ENCODE measurements at regions not wholly inside any gene's neighbourhood (a gene's known extent, or its start where the extent isn't known, plus 50 kb on each side); places are given as distances from the start of the nearest gene placed in this dataset.

DNA sequence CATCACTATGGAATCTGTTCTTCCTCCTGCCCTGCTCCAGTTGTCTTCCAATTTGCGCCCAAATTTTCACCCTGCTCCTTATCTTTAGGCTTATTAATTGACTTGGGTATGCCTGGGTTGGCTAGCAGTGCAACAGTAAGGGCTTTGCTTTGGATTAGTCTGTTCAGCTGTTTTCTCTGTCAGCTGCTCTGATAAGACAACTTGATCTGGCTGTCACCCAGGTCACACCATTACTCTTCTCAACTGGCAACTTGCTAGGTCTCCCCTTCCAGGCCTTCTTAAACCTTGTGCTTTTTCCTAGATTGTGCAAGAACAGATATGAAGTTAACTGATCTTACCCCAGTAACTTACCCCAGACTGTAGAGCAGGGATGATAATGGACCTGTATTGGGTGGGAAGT is 357.8 kb upstream of the LARGE1 start:
- Histone ChIP-seq H3K27ac (no peak overlapping the region), H3K9me3 (replicated peaks) (no peaks in the 10 kb centered on the region), H3K4me1 (replicated peaks) (no peaks in the 10 kb centered on the region), H3K4me3 (no peak overlapping the region), H3K27me3 (replicated peaks) (no peaks in the 10 kb centered on the region), H3K36me3 (no peaks in the 10 kb centered on the region)
- no peak for DNase-seq (ENCODE audit: low read depth in 1 of 2, low spot score in 2 of 2)

DNA sequence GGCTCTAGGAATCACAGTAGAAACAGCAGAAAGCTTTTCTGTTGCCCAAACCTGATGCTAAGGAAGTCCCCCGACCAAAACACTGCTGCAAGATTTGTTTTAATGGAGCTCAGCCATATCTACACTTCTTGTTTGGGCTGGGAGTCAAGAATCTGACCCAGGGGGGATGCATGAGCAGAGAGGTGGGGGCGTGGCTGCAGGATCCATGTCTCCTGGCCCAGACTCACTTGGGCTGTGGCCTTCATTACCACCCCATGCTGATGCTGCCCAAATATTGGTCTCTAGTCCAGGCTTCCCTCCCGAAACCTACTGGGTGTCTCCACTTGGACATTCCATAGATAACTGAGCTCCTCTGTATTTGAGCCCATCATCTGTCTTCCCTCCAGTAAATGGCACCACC is 361.5 kb upstream of the LARGE1 start:
- H3K27me3 ChIP-seq (replicated peaks), result no peaks in the 10 kb centered on the region
- H3K4me1 ChIP-seq (replicated peaks), result no peaks in the 10 kb centered on the region
- no peaks in the 10 kb centered on the region for H3K9me3 ChIP-seq (replicated peaks)
- no peak overlapping the region for H3K27ac ChIP-seq
- H3K36me3 ChIP-seq, result no peaks in the 10 kb centered on the region
- no peak overlapping the region for H3K4me3 ChIP-seq
- DNase-seq (ENCODE audit: low read depth in 1 of 2, low spot score in 2 of 2), result no peak

DNA sequence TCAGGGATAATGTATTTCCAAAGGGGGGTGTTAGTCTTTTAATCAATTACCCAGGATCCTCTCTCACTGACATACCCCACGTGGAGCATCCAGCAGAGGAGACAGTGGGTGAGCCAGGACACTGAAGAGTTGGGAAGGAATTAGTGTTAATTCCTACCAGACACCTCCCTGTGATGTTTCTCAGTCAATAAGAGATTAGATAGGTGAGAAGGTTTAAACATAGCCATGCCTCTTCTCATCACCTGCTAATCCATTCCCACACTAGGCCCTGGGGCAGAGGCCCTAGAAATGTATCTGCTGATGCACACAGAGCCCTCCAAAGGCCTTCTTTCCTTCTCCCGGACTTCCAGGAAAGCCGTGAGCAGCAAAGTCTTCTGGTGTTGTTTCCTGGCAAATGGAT is 363.6 kb upstream of the LARGE1 start:
- Histone ChIP-seq H3K36me3 (no peaks in the 10 kb centered on the region), H3K4me1 (replicated peaks) (no peaks in the 10 kb centered on the region), H3K27me3 (replicated peaks) (no peaks in the 10 kb centered on the region), H3K4me3 (no peak overlapping the region), H3K27ac (no peak overlapping the region), H3K9me3 (replicated peaks) (no peaks in the 10 kb centered on the region)
- no peak for DNase-seq (ENCODE audit: low read depth in 1 of 2, low spot score in 2 of 2)

DNA sequence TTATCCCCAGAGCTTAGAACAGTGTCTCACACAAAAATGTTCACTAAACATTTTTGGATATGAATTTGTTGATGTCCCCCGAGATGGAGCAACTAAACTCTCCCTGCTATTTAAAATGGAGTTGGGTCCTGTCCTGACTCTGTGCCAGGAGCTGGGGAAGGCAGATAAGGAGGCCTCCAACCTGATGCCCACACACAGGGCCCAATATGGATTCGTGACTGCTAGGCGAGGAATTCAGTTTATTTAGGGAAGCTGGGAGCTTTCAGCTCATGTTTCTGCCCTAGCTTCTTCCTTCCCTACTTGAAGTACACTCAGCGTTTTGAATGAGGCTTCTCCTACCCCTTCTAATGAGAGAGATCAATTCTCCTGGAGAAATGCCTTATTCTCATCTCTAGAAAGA is 373.0 kb upstream of the LARGE1 start:
- no peak for DNase-seq (ENCODE audit: low read depth in 1 of 2, low spot score in 2 of 2)
- no peaks in the 10 kb centered on the region for H3K4me1 ChIP-seq (replicated peaks)

DNA sequence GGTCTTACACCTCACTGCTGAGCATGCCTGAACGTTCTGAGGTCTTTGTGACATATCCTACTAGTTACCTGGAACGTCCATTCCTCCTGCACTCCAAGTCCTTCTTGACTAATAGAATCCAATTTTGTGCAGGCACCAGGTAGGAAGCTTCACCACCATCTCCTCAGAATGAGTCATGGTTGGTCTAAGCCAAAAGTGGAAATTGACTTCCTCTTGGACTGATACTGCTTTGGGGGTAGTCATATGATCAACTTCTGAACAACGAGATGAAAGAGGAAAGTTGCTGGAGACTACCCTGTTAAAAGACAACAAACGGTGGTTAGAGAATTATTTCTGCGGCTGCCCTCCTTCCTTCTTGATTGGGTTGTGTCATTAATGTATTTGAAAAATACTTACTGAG is 374.2 kb upstream of the LARGE1 start:
- no peak for DNase-seq (ENCODE audit: low read depth in 1 of 2, low spot score in 2 of 2)
- no peak overlapping the region for H3K4me3 ChIP-seq
- H3K27me3 ChIP-seq (replicated peaks), result no peaks in the 10 kb centered on the region
- H3K4me1 ChIP-seq (replicated peaks), result no peaks in the 10 kb centered on the region
- H3K9me3 ChIP-seq (replicated peaks), result no peaks in the 10 kb centered on the region
- no peak overlapping the region for H3K27ac ChIP-seq
- H3K36me3 ChIP-seq, result no peaks in the 10 kb centered on the region

More for the DNA sequence above, 373.0 kb upstream of the LARGE1 start:
- H3K36me3 ChIP-seq, result no peaks in the 10 kb centered on the region
- no peaks in the 10 kb centered on the region for H3K9me3 ChIP-seq (replicated peaks)
- H3K27me3 ChIP-seq (replicated peaks), result no peaks in the 10 kb centered on the region
- H3K4me3 ChIP-seq, result no peak overlapping the region
- no peak overlapping the region for H3K27ac ChIP-seq

DNA sequence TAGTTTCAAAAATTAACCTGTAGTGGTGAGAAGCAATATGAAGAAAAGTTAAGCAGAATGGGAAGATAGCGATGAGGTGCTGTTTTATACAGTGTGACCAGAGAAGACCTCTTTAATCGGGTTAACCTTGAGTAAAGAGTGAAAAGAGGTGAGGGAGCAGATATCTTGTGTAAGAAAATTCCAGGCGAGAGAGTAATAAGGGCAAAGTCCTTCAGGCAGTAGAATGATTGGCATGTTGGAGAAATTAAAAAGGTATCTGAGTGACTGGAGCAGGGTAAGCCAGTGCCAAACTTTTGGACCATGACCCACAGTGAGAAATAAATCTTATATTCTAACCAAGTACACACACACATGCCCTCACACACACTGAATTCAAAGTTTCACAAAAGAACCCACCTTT is 374.7 kb upstream of the LARGE1 start:
- no peak for DNase-seq (ENCODE audit: low read depth in 1 of 2, low spot score in 2 of 2)
- no peak overlapping the region for H3K27ac ChIP-seq
- no peaks in the 10 kb centered on the region for H3K9me3 ChIP-seq (replicated peaks)
- H3K36me3 ChIP-seq, result no peaks in the 10 kb centered on the region
- H3K4me1 ChIP-seq (replicated peaks), result no peaks in the 10 kb centered on the region
- H3K27me3 ChIP-seq (replicated peaks), result no peaks in the 10 kb centered on the region
- H3K4me3 ChIP-seq, result no peak overlapping the region

DNA sequence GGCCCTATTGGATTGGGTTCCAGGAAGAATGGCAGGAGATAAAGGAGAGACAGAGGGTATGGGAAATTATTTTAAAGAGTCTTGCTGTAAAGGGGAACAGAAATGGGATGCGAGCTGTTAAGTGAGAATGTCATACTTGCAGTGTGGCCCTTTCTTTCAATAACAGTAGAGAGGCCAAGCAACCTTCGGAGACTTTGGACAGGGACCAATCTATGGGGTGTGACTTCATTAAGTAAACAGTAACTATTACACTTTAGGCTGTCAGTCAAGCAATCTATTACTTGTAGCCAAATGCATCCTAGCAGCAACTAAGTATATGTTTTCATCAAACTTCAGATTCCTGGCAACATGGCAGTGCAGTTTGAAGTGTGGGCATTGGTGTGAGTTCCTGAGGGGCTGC is 376.2 kb upstream of the LARGE1 start:
- no peak for DNase-seq (ENCODE audit: low read depth in 1 of 2, low spot score in 2 of 2)
- Histone ChIP-seq H3K27ac (no peak overlapping the region), H3K27me3 (replicated peaks) (no peaks in the 10 kb centered on the region), H3K9me3 (replicated peaks) (no peaks in the 10 kb centered on the region), H3K4me3 (no peak overlapping the region), H3K36me3 (no peaks in the 10 kb centered on the region), H3K4me1 (replicated peaks) (no peaks in the 10 kb centered on the region)

DNA sequence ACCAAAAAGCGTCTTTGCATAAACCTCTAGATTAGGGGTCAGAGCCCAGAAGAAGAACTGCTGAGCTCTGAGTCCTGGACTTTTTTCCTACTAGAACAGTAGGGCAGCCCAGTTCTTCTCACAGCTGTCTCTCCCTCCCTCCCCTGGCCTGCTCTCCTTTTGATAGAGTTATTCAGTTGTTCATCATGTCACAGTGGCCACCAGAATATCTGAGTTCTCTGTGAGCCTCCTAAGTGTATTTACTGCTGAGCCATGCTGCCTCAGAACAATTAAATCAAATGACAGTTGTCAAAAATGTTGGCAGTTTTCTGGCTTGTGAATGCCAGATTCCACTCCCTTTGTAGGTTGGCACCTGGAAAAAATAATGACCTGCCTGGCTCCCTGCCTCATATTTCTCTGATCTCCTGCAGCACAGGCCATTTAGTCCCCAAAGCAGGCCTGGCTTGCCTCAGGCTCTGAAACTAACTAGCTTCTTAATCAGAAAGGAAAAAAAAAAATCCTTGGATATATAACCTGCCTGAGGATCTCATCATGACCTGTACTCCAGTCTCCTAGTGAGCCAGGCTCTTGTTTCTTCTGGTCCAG is 377.4 kb upstream of the LARGE1 start:
- no peak for DNase-seq (ENCODE audit: low read depth in 1 of 2, low spot score in 2 of 2)
- H3K4me3 ChIP-seq, result no peak overlapping the region
- no peak overlapping the region for H3K27ac ChIP-seq
- H3K9me3 ChIP-seq (replicated peaks), result no peaks in the 10 kb centered on the region
- no peaks in the 10 kb centered on the region for H3K27me3 ChIP-seq (replicated peaks)
- no peaks in the 10 kb centered on the region for H3K4me1 ChIP-seq (replicated peaks)
- H3K36me3 ChIP-seq, result no peaks in the 10 kb centered on the region

DNA sequence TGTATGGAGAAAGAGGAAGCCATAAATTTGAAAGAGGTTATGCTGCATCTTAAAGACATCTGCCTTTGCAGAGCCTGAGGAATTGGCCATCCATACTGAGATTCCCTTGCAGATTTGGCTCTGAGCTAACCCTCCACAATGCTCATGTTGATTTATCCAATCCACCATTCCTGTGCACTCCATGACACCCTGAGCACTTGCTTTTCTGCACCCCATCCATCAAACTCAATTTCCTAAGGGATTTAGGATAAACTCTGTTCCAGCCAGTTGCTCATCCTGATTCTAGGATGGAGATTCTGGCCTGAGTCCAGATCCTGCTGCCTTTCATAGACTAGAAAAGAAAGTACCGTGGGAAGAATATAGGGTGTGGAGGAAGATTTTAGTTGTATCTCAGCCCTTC is 379.2 kb upstream of the LARGE1 start:
- no peak overlapping the region for H3K27ac ChIP-seq
- no peaks in the 10 kb centered on the region; the same call in 1 of the 2 replicates for H3K9me3 ChIP-seq (replicated peaks)
- DNase-seq (ENCODE audit: low read depth in 1 of 2, low spot score in 2 of 2), result no peak

DNA sequence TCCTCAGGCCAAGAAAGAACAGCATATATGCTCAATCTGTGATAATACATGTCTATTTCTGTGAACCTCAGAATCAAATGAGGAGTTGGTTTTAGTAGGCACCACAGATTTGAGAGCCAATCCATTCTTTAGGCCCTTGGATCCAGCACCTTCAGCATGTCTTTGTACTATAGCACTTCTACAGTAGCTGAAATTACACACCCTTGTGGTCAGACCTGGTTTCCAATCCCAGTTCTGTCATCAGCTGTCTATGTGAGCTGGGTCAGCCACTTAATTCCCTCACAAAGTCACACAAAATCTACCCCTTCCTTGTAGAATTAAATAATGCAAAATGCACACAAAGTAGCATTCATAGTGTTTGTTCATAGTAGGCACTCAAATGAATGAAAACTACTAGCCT is 381.3 kb upstream of the LARGE1 start:
- no peak overlapping the region for H3K4me3 ChIP-seq
- H3K27ac ChIP-seq, result no peak overlapping the region
- no peaks in the 10 kb centered on the region for H3K36me3 ChIP-seq
- H3K4me1 ChIP-seq (replicated peaks), result no peaks in the 10 kb centered on the region
- H3K27me3 ChIP-seq (replicated peaks), result no peaks in the 10 kb centered on the region
- DNase-seq (ENCODE audit: low read depth in 1 of 2, low spot score in 2 of 2), result no peak
- H3K9me3 ChIP-seq (replicated peaks), result no peaks in the 10 kb centered on the region; the same call in 1 of the 2 replicates

More for the DNA sequence above, 379.2 kb upstream of the LARGE1 start:
- Histone ChIP-seq H3K4me1 (replicated peaks) (no peaks in the 10 kb centered on the region), H3K27me3 (replicated peaks) (no peaks in the 10 kb centered on the region), H3K36me3 (no peaks in the 10 kb centered on the region), H3K4me3 (no peak overlapping the region)

DNA sequence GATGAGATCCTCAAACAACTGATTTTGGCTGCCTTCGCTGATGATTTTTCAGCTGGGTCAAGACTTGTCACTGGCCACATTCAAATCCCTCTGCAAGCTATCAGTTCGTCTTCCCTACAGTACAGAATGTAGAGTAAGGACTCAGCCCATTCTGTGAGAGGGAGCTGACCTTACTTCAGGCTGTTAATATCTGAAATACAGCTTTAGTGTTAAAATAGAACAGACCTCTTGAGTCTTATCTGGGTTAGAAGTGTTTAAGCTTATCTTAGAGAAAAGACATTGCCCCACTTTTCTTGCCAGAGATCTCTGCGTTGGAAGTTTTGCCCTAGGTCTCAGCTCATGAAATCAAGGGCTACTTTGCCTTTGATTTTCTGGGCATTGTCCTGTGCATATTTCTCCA is 383.4 kb upstream of the LARGE1 start:
- Histone ChIP-seq H3K36me3 (no peaks in the 10 kb centered on the region), H3K4me3 (no peak overlapping the region), H3K27me3 (replicated peaks) (no peaks in the 10 kb centered on the region), H3K9me3 (replicated peaks) (no peaks in the 10 kb centered on the region; the same call in none of the 2 replicates), H3K27ac (no peak overlapping the region), H3K4me1 (replicated peaks) (no peaks in the 10 kb centered on the region)
- DNase-seq (ENCODE audit: low read depth in 1 of 2, low spot score in 2 of 2), result no peak

DNA sequence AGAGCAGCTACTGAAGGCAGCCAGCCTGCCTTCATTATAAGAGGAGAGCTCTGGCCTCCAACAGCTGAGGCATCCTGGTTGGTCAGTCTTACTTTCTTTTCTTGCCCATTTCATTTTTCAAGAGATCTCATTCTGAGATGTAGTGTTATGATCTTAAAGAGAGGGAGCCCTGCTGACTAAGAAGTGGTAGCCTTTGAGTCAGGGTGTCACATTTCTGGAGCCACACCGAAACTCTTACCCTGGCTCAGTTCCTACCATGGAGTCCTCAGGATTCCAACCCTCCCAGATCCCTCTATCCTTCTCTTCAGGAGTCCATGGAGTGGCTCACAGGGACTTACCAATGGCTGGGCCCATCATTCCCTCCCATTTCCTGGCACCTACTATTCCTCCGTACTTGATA is 386.1 kb upstream of the LARGE1 start:
- Histone ChIP-seq H3K4me1 (replicated peaks) (no peaks in the 10 kb centered on the region), H3K9me3 (replicated peaks) (no peaks in the 10 kb centered on the region; the same call in none of the 2 replicates), H3K27ac (no peak overlapping the region), H3K4me3 (no peak overlapping the region), H3K36me3 (no peaks in the 10 kb centered on the region), H3K27me3 (replicated peaks) (no peaks in the 10 kb centered on the region)
- DNase-seq (ENCODE audit: low read depth in 1 of 2, low spot score in 2 of 2), result no peak

DNA sequence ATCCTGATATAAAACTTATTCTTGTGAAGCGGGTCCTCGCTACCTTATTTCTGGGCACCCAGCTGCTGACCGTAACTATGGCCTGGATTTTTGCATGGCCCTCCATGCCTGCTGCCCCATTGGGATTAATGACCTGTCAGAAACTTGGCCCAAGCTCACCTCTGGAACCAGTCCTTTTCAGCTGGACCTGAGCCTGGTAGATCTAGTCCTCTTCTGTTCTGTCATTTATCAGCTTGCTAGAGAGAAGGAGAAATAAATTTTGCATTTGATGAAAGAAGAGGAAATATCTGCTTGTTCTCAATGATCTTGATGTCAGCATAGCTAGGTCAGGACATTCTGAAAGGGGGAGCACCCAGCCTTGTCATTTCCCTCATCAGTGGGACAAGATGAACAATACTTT is 387.8 kb upstream of the LARGE1 start:
- no peaks in the 10 kb centered on the region for H3K27me3 ChIP-seq (replicated peaks)
- DNase-seq (ENCODE audit: low read depth in 1 of 2, low spot score in 2 of 2), result no peak
- no peaks in the 10 kb centered on the region; the same call in none of the 2 replicates for H3K9me3 ChIP-seq (replicated peaks)
- H3K4me3 ChIP-seq, result no peak overlapping the region
- H3K27ac ChIP-seq, result no peak overlapping the region
- H3K4me1 ChIP-seq (replicated peaks), result no peaks in the 10 kb centered on the region
- no peaks in the 10 kb centered on the region for H3K36me3 ChIP-seq

DNA sequence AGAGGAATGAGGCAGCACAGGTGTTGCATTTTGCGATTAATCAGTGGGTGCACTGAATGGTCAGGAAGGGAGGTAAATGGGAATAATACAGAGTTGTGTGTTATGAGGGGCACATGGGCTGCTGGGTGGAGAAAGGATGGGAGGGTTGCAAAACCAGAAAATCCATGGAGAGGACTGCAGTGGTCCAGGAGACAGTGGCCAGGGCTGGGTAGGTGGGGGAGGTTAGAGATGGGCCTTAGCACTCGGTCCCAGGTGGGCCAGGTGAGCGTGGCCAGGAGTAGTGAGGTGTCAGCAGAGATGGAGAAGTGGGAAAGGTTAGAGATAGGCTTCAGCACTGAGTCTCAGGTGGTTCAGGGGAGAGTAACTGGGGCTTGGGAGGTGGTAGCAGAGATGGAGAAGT is 399.1 kb upstream of the LARGE1 start:
- no peaks in the 10 kb centered on the region for H3K36me3 ChIP-seq
- H3K4me1 ChIP-seq (replicated peaks), result no peaks in the 10 kb centered on the region
- no peaks in the 10 kb centered on the region for H3K9me3 ChIP-seq (replicated peaks)
- no peak overlapping the region for H3K4me3 ChIP-seq
- H3K27ac ChIP-seq, result no peak overlapping the region
- H3K27me3 ChIP-seq (replicated peaks), result no peaks in the 10 kb centered on the region
- no peak for DNase-seq (ENCODE audit: low read depth in 1 of 2, low spot score in 2 of 2)

DNA sequence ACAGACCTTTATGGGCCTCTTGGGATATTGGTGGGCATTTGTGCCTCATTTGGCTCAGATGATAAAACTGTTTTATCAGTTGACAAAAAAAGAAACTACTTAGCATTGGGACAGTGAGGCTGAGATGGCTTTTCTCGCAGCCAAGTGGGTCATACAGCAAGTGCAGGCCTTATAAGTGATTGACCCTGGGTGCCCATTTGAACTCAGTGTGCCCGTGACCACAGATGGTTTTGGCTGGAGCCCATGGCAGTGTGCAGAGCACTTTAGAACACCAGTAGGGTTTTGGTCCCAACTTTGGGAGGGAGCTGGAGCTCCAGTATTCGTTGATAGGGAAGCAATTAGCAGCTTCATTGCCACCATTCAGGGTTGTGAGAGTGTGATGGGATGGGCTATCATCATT is 404.5 kb upstream of the LARGE1 start:
- Histone ChIP-seq H3K9me3 (replicated peaks) (no peaks in the 10 kb centered on the region), H3K4me1 (replicated peaks) (no peaks in the 10 kb centered on the region)

More for the DNA sequence above, 404.5 kb upstream of the LARGE1 start:
- DNase-seq (ENCODE audit: low read depth in 1 of 2, low spot score in 2 of 2), result no peak
- H3K27me3 ChIP-seq (replicated peaks), result no peaks in the 10 kb centered on the region
- H3K36me3 ChIP-seq, result no peaks in the 10 kb centered on the region
- no peak overlapping the region for H3K27ac ChIP-seq
- no peak overlapping the region for H3K4me3 ChIP-seq
